ENCODE measurements at regions not wholly inside any gene's neighbourhood (a gene's known extent, or its start where the extent isn't known, plus 50 kb on each side); places are given as distances from the start of the nearest gene placed in this dataset.

DNA sequence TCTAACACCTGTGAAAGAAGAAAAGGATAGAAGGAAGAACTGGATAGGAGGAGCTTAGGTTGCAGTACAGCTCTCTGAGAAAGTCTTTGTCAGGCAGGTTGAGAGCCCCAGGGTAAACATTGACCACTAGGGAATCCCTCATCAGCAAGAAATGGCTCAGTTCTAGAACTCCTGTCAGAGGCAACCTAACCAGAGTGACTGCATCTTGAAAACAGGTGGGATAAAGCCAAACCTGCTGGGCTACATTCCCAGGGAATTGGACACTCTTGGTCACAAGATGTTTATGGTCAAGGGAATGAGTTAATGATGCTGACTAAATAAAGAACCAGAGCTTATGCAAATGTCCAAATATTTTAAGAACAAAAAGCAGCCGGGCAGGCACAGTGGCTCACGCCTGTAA is 108.3 kb upstream of the MED14 start:
- no peaks in the 10 kb centered on the region for H3K4me1 ChIP-seq
- H3K27me3 ChIP-seq = no peaks in the 10 kb centered on the region
- no peak for TF ChIP-seq POLR2A (IDR thresholded peaks at IDR 0.05)
- TF ChIP-seq POLR2AphosphoS5 (IDR thresholded peaks at IDR 0.05; ENCODE audit: insufficient read depth in 1 of 2, low read depth in 1 of 2) = no peak
- TF ChIP-seq, protein P1, sequence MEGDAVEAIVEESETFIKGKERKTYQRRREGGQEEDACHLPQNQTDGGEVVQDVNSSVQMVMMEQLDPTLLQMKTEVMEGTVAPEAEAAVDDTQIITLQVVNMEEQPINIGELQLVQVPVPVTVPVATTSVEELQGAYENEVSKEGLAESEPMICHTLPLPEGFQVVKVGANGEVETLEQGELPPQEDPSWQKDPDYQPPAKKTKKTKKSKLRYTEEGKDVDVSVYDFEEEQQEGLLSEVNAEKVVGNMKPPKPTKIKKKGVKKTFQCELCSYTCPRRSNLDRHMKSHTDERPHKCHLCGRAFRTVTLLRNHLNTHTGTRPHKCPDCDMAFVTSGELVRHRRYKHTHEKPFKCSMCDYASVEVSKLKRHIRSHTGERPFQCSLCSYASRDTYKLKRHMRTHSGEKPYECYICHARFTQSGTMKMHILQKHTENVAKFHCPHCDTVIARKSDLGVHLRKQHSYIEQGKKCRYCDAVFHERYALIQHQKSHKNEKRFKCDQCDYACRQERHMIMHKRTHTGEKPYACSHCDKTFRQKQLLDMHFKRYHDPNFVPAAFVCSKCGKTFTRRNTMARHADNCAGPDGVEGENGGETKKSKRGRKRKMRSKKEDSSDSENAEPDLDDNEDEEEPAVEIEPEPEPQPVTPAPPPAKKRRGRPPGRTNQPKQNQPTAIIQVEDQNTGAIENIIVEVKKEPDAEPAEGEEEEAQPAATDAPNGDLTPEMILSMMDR (IDR thresholded peaks at IDR 0.05) = no peak
- no peak overlapping the region for H3K27ac ChIP-seq
- intact Hi-C loops (cut with DNase I) = no loop called here
- no peak overlapping the region for H3K4me3 ChIP-seq
- DNase-seq (ENCODE audit: extremely low spot score in 2 of 2) = no peak
- H3K9me3 ChIP-seq = peaks cover 6% of the 10 kb centered on the region
- H3K36me3 ChIP-seq = no peaks in the 10 kb centered on the region

GRCh38 chrX:40844471-40844870 is 109.1 kb upstream of the MED14 start:
- DNase-seq (ENCODE audit: extremely low spot score in 2 of 2) = no peak

DNA sequence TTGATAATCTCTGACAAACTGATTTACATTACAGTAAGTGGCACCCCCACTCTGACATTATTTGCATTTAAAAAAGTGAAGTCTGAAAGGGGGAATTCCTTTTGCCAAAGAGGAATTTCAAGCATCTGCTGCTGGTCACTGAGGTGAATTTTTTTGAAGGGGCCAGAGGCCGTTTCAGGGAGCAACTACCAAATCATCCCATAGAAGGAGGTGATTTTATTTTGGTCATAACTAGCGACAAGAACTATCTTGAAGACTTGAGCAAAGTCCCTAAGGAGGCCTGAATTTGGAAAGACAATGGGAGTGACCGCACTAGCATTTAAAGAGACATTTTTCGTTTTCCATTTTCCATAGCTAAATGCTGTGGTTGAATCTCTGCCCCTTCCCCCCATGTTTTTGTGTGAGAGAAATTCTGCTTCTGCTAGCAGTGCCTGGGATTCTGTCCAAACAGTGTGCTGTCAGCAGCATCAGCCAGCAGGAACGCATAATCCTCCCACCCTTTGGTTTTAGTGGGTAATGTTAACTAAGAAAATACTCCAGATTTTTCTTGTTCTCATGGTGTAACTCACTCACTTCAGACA is 110.1 kb upstream of the MED14 start:
- intact Hi-C loops (cut with DNase I) = no loop called here
- no peak overlapping the region for H3K4me3 ChIP-seq
- no peak for DNase-seq (ENCODE audit: extremely low spot score in 2 of 2)
- no peaks in the 10 kb centered on the region for H3K27me3 ChIP-seq
- H3K36me3 ChIP-seq = no peaks in the 10 kb centered on the region
- no peaks in the 10 kb centered on the region for H3K4me1 ChIP-seq
- TF ChIP-seq, protein P1 (IDR thresholded peaks at IDR 0.05) = no peak
- TF ChIP-seq POLR2AphosphoS5 (IDR thresholded peaks at IDR 0.05; ENCODE audit: insufficient read depth in 1 of 2, low read depth in 1 of 2) (no peak), POLR2A (IDR thresholded peaks at IDR 0.05) (no peak)
- peaks cover 6% of the 10 kb centered on the region for H3K9me3 ChIP-seq
- no peak overlapping the region for H3K27ac ChIP-seq

More at GRCh38 chrX:40844471-40844870, 109.1 kb upstream of the MED14 start:
- Histone ChIP-seq H3K4me1 (no peaks in the 10 kb centered on the region), H3K4me3 (no peak overlapping the region), H3K9me3 (peaks cover 6% of the 10 kb centered on the region), H3K27ac (no peak overlapping the region), H3K27me3 (no peaks in the 10 kb centered on the region), H3K36me3 (no peaks in the 10 kb centered on the region)
- no peak for TF ChIP-seq POLR2AphosphoS5 (IDR thresholded peaks at IDR 0.05; ENCODE audit: insufficient read depth in 1 of 2, low read depth in 1 of 2)
- TF ChIP-seq, protein P1 (IDR thresholded peaks at IDR 0.05) = no peak
- no peak for TF ChIP-seq POLR2A (IDR thresholded peaks at IDR 0.05)
- intact Hi-C loops (cut with DNase I) = no loop called here

DNA sequence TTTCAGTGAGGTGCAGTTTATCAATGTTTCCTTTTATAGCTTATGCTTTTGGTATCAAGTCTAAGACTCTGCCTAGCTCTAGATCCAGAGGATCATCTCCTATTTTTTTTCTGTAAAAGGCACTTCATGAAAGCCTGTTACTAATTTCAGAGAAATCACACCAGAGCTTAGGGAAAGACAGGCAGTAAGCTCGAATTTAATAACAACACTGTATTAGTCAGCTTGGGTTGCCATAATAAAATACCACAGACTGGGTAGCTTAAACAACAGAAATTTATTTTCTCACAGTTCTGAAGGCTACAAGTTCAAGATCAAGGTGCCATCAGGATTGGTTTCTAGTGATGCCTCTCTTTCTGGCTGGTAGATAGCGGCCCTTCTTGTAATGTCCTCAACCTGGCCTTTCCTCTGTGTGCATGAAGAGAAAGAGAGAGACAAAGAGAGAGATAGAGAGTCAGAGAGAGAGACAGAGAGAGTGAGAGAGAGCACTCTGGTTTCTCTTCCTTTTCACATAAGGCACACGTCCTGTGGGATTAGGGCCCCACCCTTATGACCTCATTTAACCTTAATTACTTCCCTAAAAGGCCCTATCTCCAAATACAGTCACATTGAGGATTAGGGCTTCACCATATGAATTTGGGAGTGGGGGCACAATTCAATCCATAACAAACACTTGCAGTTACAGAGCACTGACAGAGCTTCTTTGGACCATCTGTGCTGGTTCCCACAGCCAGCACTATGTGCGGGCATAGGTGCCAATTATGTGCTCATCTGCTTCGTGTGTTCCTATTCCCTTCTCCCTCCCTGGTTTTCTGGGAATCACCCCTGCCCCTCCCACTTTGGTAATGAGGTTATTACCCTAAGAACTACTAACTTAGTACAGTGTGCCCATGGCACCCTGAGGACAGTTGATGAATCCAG is 114.8 kb upstream of the MED14 start:
- intact Hi-C loops (cut with DNase I) = no loop called here
- Histone ChIP-seq H3K4me3 (no peak overlapping the region), H3K9me3 (no peaks in the 10 kb centered on the region), H3K27me3 (no peaks in the 10 kb centered on the region), H3K4me1 (no peaks in the 10 kb centered on the region), H3K27ac (no peak overlapping the region), H3K36me3 (no peaks in the 10 kb centered on the region)
- no peak for TF ChIP-seq POLR2AphosphoS5 (IDR thresholded peaks at IDR 0.05; ENCODE audit: insufficient read depth in 1 of 2, low read depth in 1 of 2)
- TF ChIP-seq, protein P1 (IDR thresholded peaks at IDR 0.05) = no peak
- no peak for TF ChIP-seq POLR2A (IDR thresholded peaks at IDR 0.05)
- DNase-seq (ENCODE audit: extremely low spot score in 2 of 2) = no peak

GRCh38 chrX:40852586-40852985 is 117.2 kb upstream of the MED14 start:
- TF ChIP-seq POLR2A (IDR thresholded peaks at IDR 0.05) (no peak), POLR2AphosphoS5 (IDR thresholded peaks at IDR 0.05; ENCODE audit: insufficient read depth in 1 of 2, low read depth in 1 of 2) (no peak)
- TF ChIP-seq, protein P1 (IDR thresholded peaks at IDR 0.05) = no peak
- intact Hi-C loops (cut with DNase I) = no loop called here
- H3K36me3 ChIP-seq = no peaks in the 10 kb centered on the region
- H3K9me3 ChIP-seq = no peaks in the 10 kb centered on the region
- no peaks in the 10 kb centered on the region for H3K4me1 ChIP-seq
- no peak overlapping the region for H3K4me3 ChIP-seq
- no peak overlapping the region for H3K27ac ChIP-seq
- H3K27me3 ChIP-seq = no peaks in the 10 kb centered on the region
- no peak for DNase-seq (ENCODE audit: extremely low spot score in 2 of 2)
